Progenitor cell of endocrine pancreas (in vitro differentiated cells): ENCODE measurements at regions not wholly inside any gene's neighbourhood (a gene's known extent, or its start where the extent isn't known, plus 50 kb on each side); places are given as distances from the start of the nearest gene placed in this dataset.
"Not testable (repeated sequence)": the region's sequence is repeated elsewhere in the genome, so short reads cannot be mapped to it uniquely, and the experiment has no call there.

Experiments
- DNase-seq: peaks from one replicate; pipeline ENCODE4 v3.0.0; 2021; ENCODE audit warnings: low spot score; ENCODE audit not compliant: unreplicated experiment
- H3K27ac Mint-ChIP-seq: 2 replicates; pipeline ENCODE4 v1.8.0; 2021; ENCODE audit warnings: mild to moderate bottlenecking, moderate library complexity, mixed read lengths
- H3K27me3 Mint-ChIP-seq: 2 replicates; pipeline ENCODE4 v1.8.0; 2021; ENCODE audit warnings: mixed read lengths
- H3K36me3 Mint-ChIP-seq: 2 replicates; pipeline ENCODE4 v1.8.0; 2022; ENCODE audit warnings: mixed read lengths; ENCODE audit not compliant: insufficient read depth
- H3K4me1 Mint-ChIP-seq: 2 replicates; pipeline ENCODE4 v1.8.0; 2021; ENCODE audit warnings: low read depth, mixed read lengths
- H3K4me3 Mint-ChIP-seq: 2 replicates; pipeline ENCODE4 v1.8.0; 2021; ENCODE audit warnings: low read depth, mild to moderate bottlenecking, moderate library complexity, mixed read lengths
- H3K9me3 Mint-ChIP-seq: 2 replicates; pipeline ENCODE4 v1.8.0; 2021; ENCODE audit warnings: low read depth, mixed read lengths
- CTCF ChIP-seq: fragments of 200-600 bp; sonication (generic); IDR thresholded peaks from one replicate; pipeline ENCODE4 v1.5.0; 2021; ENCODE audit warnings: antibody characterized with exemption, mild to moderate bottlenecking; ENCODE audit not compliant: unreplicated experiment

GRCh38 chr5:17022296-17022695 lies 86.2 kb upstream of the MYO10 start:
- no peak for DNase-seq
- no peaks in the 10 kb centered on the region for H3K4me1 Mint-ChIP-seq
- no peaks in the 10 kb centered on the region for H3K36me3 Mint-ChIP-seq
- no peak overlapping the region for H3K27ac Mint-ChIP-seq
- no peak overlapping the region for H3K4me3 Mint-ChIP-seq
- no peaks in the 10 kb centered on the region for H3K9me3 Mint-ChIP-seq
- no peaks in the 10 kb centered on the region for H3K27me3 Mint-ChIP-seq
- TF ChIP-seq CTCF, result no peak

GRCh38 chr5:17024686-17025180 lies 88.6 kb upstream of the MYO10 start:
- TF ChIP-seq CTCF, result no peak
- DNase-seq, result no peak
- Mint-ChIP-seq H3K4me1 (no peaks in the 10 kb centered on the region), H3K36me3 (no peaks in the 10 kb centered on the region), H3K4me3 (no peak overlapping the region), H3K27ac (no peak overlapping the region), H3K9me3 (no peaks in the 10 kb centered on the region), H3K27me3 (no peaks in the 10 kb centered on the region)

- H3K9me3 Mint-ChIP-seq, H3K27ac Mint-ChIP-seq, H3K36me3 Mint-ChIP-seq: not testable (repeated sequence)
These were observed 95.7 kb upstream of the MYO10 start for GRCh38 chr5:17031659-17032277.

DNA sequence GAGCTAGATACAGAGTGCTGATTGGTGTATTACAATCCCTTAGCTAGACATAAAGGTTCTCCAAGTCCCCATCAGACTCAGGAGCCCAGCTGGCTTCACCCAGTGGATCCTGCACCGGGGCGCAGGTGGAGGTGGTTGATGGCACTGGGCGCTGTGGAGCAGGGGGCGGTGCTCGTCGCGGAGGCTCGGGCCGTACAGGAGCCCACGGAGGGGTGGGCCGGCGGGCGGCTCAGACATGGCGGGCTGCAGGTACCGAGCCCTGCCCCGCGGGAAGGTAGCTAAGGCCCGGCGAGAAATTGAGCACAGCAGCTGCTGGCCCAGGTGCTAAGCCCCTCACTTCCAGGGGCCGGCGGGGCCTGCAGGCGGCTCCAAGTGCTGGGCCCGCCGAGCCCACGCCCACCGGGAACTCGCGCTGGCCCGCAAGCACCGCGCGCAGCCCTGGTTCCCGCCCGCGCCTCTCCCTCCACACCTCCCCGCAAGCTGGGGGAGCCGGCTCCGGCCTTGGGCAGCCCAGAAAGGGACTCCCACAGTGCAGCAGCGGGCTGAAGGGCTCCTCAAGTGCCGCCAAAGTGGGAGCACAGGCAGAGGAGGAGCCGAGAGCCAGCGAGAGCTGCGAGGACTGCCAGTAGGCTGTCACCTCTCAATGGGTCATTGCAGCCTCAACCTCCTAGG lies 96.4 kb upstream of the MYO10 start:
- H3K4me3 Mint-ChIP-seq, H3K27me3 Mint-ChIP-seq, H3K27ac Mint-ChIP-seq, H3K36me3 Mint-ChIP-seq, DNase-seq, H3K4me1 Mint-ChIP-seq, H3K9me3 Mint-ChIP-seq: not testable (repeated sequence)

More at GRCh38 chr5:17031659-17032277, 95.7 kb upstream of the MYO10 start:
- H3K4me3 Mint-ChIP-seq, H3K27me3 Mint-ChIP-seq, DNase-seq, H3K4me1 Mint-ChIP-seq: not testable (repeated sequence)

DNA sequence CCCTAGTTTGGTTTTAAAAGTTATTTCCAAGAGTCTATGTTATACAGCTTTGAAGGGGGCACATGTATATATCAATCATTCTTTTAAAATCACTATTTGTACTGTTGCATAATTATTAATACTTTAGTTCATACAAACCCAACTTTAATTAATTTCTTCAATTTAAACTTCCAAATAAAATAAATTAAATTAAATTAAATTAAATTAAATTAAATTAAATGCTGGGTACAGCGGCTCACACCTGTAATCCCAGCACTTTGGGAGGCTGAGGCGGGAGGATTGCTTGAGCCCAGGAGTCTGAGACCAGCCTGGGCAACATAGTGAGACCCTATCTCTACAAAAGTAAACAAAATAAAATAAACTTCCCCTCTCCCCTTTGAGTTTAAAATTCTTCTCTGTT lies 98.9 kb upstream of the MYO10 start:
- H3K36me3 Mint-ChIP-seq, H3K4me3 Mint-ChIP-seq, H3K27ac Mint-ChIP-seq, H3K27me3 Mint-ChIP-seq, H3K4me1 Mint-ChIP-seq, DNase-seq, H3K9me3 Mint-ChIP-seq: not testable (repeated sequence)

DNA sequence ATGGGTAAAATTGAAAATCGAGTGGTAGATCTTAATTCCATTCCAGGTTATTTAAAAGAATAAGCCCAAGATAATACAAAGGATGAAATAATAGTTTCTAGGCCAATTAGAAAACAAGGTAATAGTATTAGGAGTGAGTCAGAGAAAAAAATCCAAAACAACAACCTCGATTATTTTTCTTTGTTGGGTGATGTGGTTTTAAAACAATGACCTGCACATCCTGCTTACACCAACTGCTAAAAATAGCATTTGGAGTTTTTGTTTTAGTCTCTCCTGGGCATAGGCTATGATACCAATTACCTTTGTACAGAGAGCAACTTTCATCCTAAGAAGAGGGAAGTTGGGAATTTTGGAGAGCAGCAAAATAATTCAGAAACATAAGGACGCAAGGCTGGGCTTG lies 101.7 kb upstream of the MYO10 start:
- Mint-ChIP-seq H3K4me1 (peaks cover 3% of the 10 kb centered on the region), H3K27ac (no peak overlapping the region), H3K27me3 (no peaks in the 10 kb centered on the region), H3K36me3 (no peaks in the 10 kb centered on the region), H3K4me3 (no peak overlapping the region), H3K9me3 (no peaks in the 10 kb centered on the region)
- DNase-seq, result no peak
- TF ChIP-seq CTCF, result no peak

GRCh38 chr5:17039170-17039569 lies 103.1 kb upstream of the MYO10 start:
- H3K36me3 Mint-ChIP-seq, result no peaks in the 10 kb centered on the region
- H3K27me3 Mint-ChIP-seq, result no peaks in the 10 kb centered on the region
- no peak for DNase-seq
- no peak overlapping the region for H3K4me3 Mint-ChIP-seq
- no peak overlapping the region for H3K27ac Mint-ChIP-seq
- no peak for TF ChIP-seq CTCF
- H3K4me1 Mint-ChIP-seq, result peaks cover 3% of the 10 kb centered on the region
- H3K9me3 Mint-ChIP-seq, result no peaks in the 10 kb centered on the region
